ENCODE measurements at regions not wholly inside any gene's neighbourhood (a gene's known extent, or its start where the extent isn't known, plus 50 kb on each side); places are given as distances from the start of the nearest gene placed in this dataset.

- no peaks in the 10 kb centered on the region for H3K27me3 ChIP-seq (ENCODE audit: control insufficient read depth in 4 of 4, insufficient read depth in 4 of 4, low read length in 3 of 4)
- no peaks in the 10 kb centered on the region for H3K36me3 ChIP-seq (ENCODE audit: control insufficient read depth in 4 of 4, insufficient read depth in 3 of 4, low read depth in 1 of 4, low read length in 3 of 4)
- H3K4me1 ChIP-seq (ENCODE audit: control insufficient read depth in 4 of 4, insufficient read depth in 4 of 4, low read length in 3 of 4): peaks cover 0 to 3% (median 2%) of the 10 kb centered on the region in 4 donors
- TF ChIP-seq REST (IDR thresholded peaks at IDR 0.05): no peak
- H3K9ac ChIP-seq (ENCODE audit: low read depth in 1 of 2, low read length in 2 of 2): no peak overlapping the region
- H3K27ac ChIP-seq (ENCODE audit: low read depth in 1 of 2, low read length in 2 of 2): no peak overlapping the region
- H3K9me3 ChIP-seq (ENCODE audit: control insufficient read depth in 4 of 4, low read length in 3 of 4): no peaks in the 10 kb centered on the region
- 84% methylated on average over 4 of the region's 4 CpGs for WGBS
- no peak overlapping the region for H3K4me3 ChIP-seq (ENCODE audit: low read depth in 1 of 3, low read length in 3 of 3)
- no peak for DNase-seq (ENCODE audit: low spot score)
Measured at GRCh38 chr7:153190986-153191385, 431.4 kb downstream of the ACTR3B start.

GRCh38 chr7:153193144-153193595 lies 433.6 kb downstream of the ACTR3B start:
- Histone ChIP-seq H3K4me3 (ENCODE audit: low read depth in 1 of 3, low read length in 3 of 3) (peak overlapping the region in 1 of 3 donors; percentile 7), H3K9me3 (ENCODE audit: control insufficient read depth in 4 of 4, low read length in 3 of 4) (no peaks in the 10 kb centered on the region), H3K27ac (ENCODE audit: low read depth in 1 of 2, low read length in 2 of 2) (no peak overlapping the region), H3K9ac (ENCODE audit: low read depth in 1 of 2, low read length in 2 of 2) (no peak overlapping the region), H3K27me3 (ENCODE audit: control insufficient read depth in 4 of 4, insufficient read depth in 4 of 4, low read length in 3 of 4) (no peaks in the 10 kb centered on the region), H3K36me3 (ENCODE audit: control insufficient read depth in 4 of 4, insufficient read depth in 3 of 4, low read depth in 1 of 4, low read length in 3 of 4) (no peaks in the 10 kb centered on the region), H3K4me1 (ENCODE audit: control insufficient read depth in 4 of 4, insufficient read depth in 4 of 4, low read length in 3 of 4) (peaks cover 0 to 3% (median 2%) of the 10 kb centered on the region in 4 donors)
- 13% methylated on average over 12 of the region's 12 CpGs for WGBS
- no peak for DNase-seq (ENCODE audit: low spot score)
- TF ChIP-seq CTCF (IDR thresholded peaks at IDR 0.05; ENCODE audit: low read depth, low read length, missing input control): peak; percentile 45
- no peak for TF ChIP-seq TAF1 (conservative IDR thresholded peaks at IDR 0.05)
- TF ChIP-seq EGR1 (IDR thresholded peaks at IDR 0.05; ENCODE audit: low read depth in 2 of 2): no peak
- TF ChIP-seq RXRA (IDR thresholded peaks at IDR 0.05): no peak
- TF ChIP-seq ATF3 (IDR thresholded peaks at IDR 0.05): no peak
- TF ChIP-seq HNF4A (conservative IDR thresholded peaks at IDR 0.05): no peak
- peak; percentile 56 to 74 for TF ChIP-seq RAD21 (IDR thresholded peaks at IDR 0.05)

- Histone ChIP-seq H3K4me3 (ENCODE audit: low read depth in 1 of 3, low read length in 3 of 3) (no peak overlapping the region), H3K27me3 (ENCODE audit: control insufficient read depth in 4 of 4, insufficient read depth in 4 of 4, low read length in 3 of 4) (no peaks in the 10 kb centered on the region), H3K36me3 (ENCODE audit: control insufficient read depth in 4 of 4, insufficient read depth in 3 of 4, low read depth in 1 of 4, low read length in 3 of 4) (no peaks in the 10 kb centered on the region), H3K4me1 (ENCODE audit: control insufficient read depth in 4 of 4, insufficient read depth in 4 of 4, low read length in 3 of 4) (no peaks in the 10 kb centered on the region), H3K9ac (ENCODE audit: low read depth in 1 of 2, low read length in 2 of 2) (no peak overlapping the region), H3K9me3 (ENCODE audit: control insufficient read depth in 4 of 4, low read length in 3 of 4) (no peaks in the 10 kb centered on the region), H3K27ac (ENCODE audit: low read depth in 1 of 2, low read length in 2 of 2) (no peak overlapping the region)
- no peak for DNase-seq (ENCODE audit: low spot score)
- WGBS: 90% methylated on average over 8 of the region's 8 CpGs
- TF ChIP-seq SP1 (IDR thresholded peaks at IDR 0.05) (no peak), GABPA (IDR thresholded peaks at IDR 0.05 in 1 of 2, conservative IDR thresholded peaks at IDR 0.05 in 1 of 2) (no peak), FOXA1 (IDR thresholded peaks at IDR 0.05) (no peak), FOXA2 (IDR thresholded peaks at IDR 0.05) (no peak), RXRA (IDR thresholded peaks at IDR 0.05) (no peak), HNF4A (conservative IDR thresholded peaks at IDR 0.05) (no peak), CTCF (IDR thresholded peaks at IDR 0.05; ENCODE audit: low read depth, low read length, missing input control) (no peak), ATF3 (IDR thresholded peaks at IDR 0.05) (no peak), REST (IDR thresholded peaks at IDR 0.05) (no peak), EGR1 (IDR thresholded peaks at IDR 0.05; ENCODE audit: low read depth in 2 of 2) (no peak), RAD21 (IDR thresholded peaks at IDR 0.05) (no peak), MAX (IDR thresholded peaks at IDR 0.05) (no peak)
Measured at GRCh38 chr7:153217032-153217431, 457.5 kb downstream of the ACTR3B start.

Measured in liver (tissue), 8 donors.